ENCODE measurements at regions not wholly inside any gene's neighbourhood (a gene's known extent, or its start where the extent isn't known, plus 50 kb on each side); places are given as distances from the start of the nearest gene placed in this dataset.

GRCh38 chr4:119722670-119723069 is 94.1 kb upstream of the PDE5A start:
- H3K4me1 ChIP-seq = peaks cover 0 to 11% (median 0%) of the 10 kb centered on the region in 3 donors
- no peaks in the 10 kb centered on the region for H3K9me3 ChIP-seq
- DNase-seq = no peak
- no peaks in the 10 kb centered on the region for H3K27me3 ChIP-seq
- no peak overlapping the region for H3K4me3 ChIP-seq
- H3K27ac ChIP-seq = no peak overlapping the region
- intact Hi-C loops (cut with DNase I) = no loop called here
- TF ChIP-seq POLR2A (IDR thresholded peaks at IDR 0.05) (no peak), CTCF (IDR thresholded peaks at IDR 0.05) (no peak)
- 89% methylated on average over 1 of the region's 1 CpG for WGBS, 2 donors
- H3K36me3 ChIP-seq = no peaks in the 10 kb centered on the region

- Histone ChIP-seq H3K4me3 (no peak overlapping the region), H3K9me3 (no peaks in the 10 kb centered on the region), H3K4me1 (peaks cover 0 to 11% (median 0%) of the 10 kb centered on the region in 3 donors), H3K27me3 (no peaks in the 10 kb centered on the region), H3K27ac (no peak overlapping the region), H3K36me3 (no peaks in the 10 kb centered on the region)
- 60 to 80% methylated on average over 1 of the region's 1 CpG for WGBS, 2 donors
- no peak for TF ChIP-seq CTCF (IDR thresholded peaks at IDR 0.05)
- TF ChIP-seq POLR2A (IDR thresholded peaks at IDR 0.05) = no peak
- DNase-seq = no peak
- intact Hi-C loops (cut with DNase I) = no loop called here
These were observed 93.3 kb upstream of the PDE5A start for GRCh38 chr4:119721878-119722277.

GRCh38 chr4:119715490-119716445 is 87.2 kb upstream of the PDE5A start:
- Histone ChIP-seq H3K4me1 (no peaks in the 10 kb centered on the region), H3K27me3 (no peaks in the 10 kb centered on the region), H3K27ac (no peak overlapping the region), H3K36me3 (no peaks in the 10 kb centered on the region), H3K9me3 (peaks cover 0 to 3% (median 0%) of the 10 kb centered on the region in 3 donors), H3K4me3 (no peak overlapping the region)
- DNase-seq = no peak
- TF ChIP-seq CTCF (IDR thresholded peaks at IDR 0.05) (no peak), POLR2A (IDR thresholded peaks at IDR 0.05) (no peak)
- 66 to 93% methylated on average over 3 to 4 of the region's 4 CpGs for WGBS, 2 donors
- intact Hi-C loops (cut with DNase I) = no loop called here

GRCh38 chr4:119709418-119709817 is 80.8 kb upstream of the PDE5A start:
- H3K27me3 ChIP-seq = no peaks in the 10 kb centered on the region
- intact Hi-C loops (cut with DNase I) = no loop called here
- WGBS, 2 donors = 70 to 78% methylated on average over 2 of the region's 2 CpGs
- TF ChIP-seq POLR2A (IDR thresholded peaks at IDR 0.05) (no peak), CTCF (IDR thresholded peaks at IDR 0.05) (no peak)
- no peaks in the 10 kb centered on the region for H3K4me1 ChIP-seq
- H3K27ac ChIP-seq = no peak overlapping the region
- no peaks in the 10 kb centered on the region for H3K36me3 ChIP-seq
- H3K9me3 ChIP-seq = no peaks in the 10 kb centered on the region
- DNase-seq = no peak
- no peak overlapping the region for H3K4me3 ChIP-seq

GRCh38 chr4:119707336-119707735 is 78.7 kb upstream of the PDE5A start:
- no peak for DNase-seq
- H3K27ac ChIP-seq = no peak overlapping the region
- 81 to 88% methylated on average over 3 of the region's 3 CpGs for WGBS, 2 donors
- no peak overlapping the region for H3K4me3 ChIP-seq
- TF ChIP-seq POLR2A (IDR thresholded peaks at IDR 0.05) (no peak), CTCF (IDR thresholded peaks at IDR 0.05) (no peak)
- no peaks in the 10 kb centered on the region for H3K4me1 ChIP-seq
- no peaks in the 10 kb centered on the region for H3K27me3 ChIP-seq
- H3K9me3 ChIP-seq = no peaks in the 10 kb centered on the region
- intact Hi-C loops (cut with DNase I) = no loop called here
- H3K36me3 ChIP-seq = no peaks in the 10 kb centered on the region
